HG02885 (cell line): ENCODE measurements at regions not wholly inside any gene's neighbourhood (a gene's known extent, or its start where the extent isn't known, plus 50 kb on each side); places are given as distances from the start of the nearest gene placed in this dataset.
"Not testable (repeated sequence)": the region's sequence is repeated elsewhere in the genome, so short reads cannot be mapped to it uniquely, and the experiment has no call there.

ENCODE experiments used
- ATAC-seq: cut with Tn5 transposase; IDR thresholded peaks from one replicate; pipeline ENCODE4 v1.9.1; 2021; ENCODE audit warnings: mild to moderate bottlenecking; ENCODE audit not compliant: unreplicated experiment, poor library complexity

- ATAC-seq = no peak
Observed at GRCh38 chr3:26763723-26764122, 141.2 kb downstream of the LRRC3B start.

DNA sequence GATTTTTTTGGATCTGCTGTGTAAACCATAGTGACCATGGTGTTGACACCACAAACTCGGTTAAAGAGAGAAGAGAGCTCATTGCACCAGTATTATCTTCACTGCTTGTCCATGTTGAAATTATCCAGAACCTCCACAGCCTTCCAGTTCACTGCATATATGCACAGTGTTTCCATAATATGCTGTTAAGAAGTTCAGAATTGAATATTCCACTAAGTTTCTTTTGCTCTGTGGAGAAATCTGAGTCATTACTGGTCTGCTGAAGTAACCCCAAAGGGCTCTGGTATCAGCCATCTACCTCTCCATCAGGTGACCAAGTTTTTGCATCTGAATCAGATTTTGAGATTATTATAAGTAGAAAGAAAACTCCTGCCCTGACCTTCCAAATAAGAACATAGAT is 143.5 kb downstream of the LRRC3B start:
- ATAC-seq = no peak

DNA sequence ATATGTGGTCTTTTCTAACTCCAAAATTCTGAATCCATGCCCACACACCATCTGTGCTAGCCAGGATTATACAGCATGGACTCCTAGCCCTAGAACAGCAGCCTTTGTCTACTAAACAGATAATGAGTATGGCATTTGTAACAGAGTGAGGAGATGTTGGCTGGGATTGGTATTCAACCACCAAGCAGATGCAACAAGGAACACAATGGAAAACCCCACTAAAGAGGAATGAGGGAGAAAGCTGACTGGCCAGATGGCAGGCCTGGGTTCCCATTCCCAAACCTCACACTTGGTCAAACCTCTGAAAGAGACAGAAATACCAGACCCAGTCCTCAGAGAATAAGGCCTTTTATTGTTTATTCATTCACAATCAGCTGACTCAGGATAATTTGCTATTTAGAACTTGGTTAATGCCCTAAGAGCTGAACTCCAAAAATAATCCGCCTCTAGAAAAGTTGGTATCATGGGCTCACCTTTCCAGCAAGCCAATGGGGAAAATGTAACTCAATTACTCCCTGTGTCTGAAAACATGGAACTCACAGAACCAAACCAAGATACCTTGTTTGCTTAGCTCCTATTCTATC is 145.6 kb downstream of the LRRC3B start:
- no peak for ATAC-seq

- ATAC-seq = no peak
Observed at GRCh38 chr3:26799679-26800317, 177.2 kb downstream of the LRRC3B start.

DNA sequence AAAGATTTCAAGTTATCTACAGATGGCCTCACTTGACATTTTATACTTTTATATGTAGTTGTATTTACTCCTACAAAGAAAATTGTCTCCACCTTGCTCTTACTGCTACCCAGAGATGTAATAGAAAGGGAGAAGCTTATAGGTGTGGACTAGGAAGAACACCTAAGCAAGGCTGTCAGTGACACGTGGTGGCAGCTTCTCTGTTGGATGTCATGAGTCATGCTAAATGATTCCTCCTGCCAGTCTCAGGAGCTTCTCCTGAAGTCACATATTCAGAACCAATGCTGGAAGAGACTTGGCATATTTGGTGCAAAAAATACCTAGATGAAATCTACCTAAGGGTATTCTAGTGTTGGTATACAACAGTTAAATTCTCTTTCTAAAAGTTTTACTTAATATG is 184.7 kb downstream of the LRRC3B start:
- no peak for ATAC-seq

- ATAC-seq = no peak
Observed at GRCh38 chr3:26825454-26825853, 202.9 kb downstream of the LRRC3B start.

DNA sequence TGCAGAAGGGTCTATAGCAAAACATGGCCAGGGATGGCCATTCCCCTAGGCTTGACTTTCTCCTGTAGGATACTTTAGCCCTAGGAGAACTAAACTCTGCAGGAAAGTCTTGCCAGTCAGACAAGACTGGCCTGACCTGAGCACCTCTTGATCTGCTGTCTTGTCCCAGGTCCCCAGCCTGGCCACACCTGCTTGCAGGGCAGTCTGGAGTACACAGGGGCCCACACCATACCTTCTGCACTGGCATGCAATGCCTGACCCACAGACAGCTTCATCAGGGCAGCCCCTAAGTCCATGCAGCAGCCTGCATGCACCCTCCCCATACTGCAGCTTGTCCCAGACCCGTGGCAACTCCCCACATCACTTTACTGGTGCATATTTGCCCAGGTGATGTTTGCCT is 204.6 kb downstream of the LRRC3B start:
- ATAC-seq = no peak

DNA sequence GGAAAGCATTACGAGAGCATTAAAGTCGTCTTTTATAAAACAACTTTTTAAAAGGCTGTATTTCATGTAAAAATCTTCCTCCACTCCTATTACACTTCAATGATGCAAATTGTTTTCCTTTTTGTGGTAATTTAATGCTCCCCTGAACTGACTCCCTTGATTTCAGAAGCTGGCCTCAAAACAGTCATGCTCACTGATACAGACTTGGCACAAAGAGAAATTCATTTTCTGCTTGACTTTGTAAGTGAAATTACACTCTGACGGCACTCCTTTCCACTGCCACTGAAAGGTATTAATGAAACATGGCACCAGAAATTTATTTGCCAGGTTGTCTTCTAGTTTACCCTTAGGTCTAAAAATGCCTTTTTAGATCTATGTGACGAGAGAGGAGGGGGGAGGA is 215.5 kb downstream of the LRRC3B start:
- ATAC-seq = no peak

DNA sequence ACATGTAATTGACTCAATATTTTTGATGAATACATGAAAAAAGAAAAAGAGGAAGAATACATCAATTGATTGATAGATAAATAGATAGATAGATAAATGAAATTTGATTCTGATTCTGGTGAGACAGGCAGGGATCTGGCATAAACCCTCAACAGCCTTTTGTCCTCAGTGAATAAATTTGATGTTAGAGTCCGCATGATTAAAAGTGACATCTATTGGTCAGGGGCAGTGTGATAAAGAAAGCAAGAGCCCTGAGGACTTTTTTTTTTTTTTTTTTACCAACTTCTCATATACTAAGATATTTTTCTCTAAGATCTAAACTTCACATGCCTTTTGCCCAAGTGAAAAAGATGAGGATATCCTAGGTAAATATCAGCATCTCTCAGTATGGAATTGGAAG is 216.4 kb downstream of the LRRC3B start:
- no peak for ATAC-seq

GRCh38 chr3:26840272-26840870 is 217.8 kb downstream of the LRRC3B start:
- no peak for ATAC-seq

GRCh38 chr3:26845194-26845593 is 222.6 kb downstream of the LRRC3B start:
- ATAC-seq = no peak

DNA sequence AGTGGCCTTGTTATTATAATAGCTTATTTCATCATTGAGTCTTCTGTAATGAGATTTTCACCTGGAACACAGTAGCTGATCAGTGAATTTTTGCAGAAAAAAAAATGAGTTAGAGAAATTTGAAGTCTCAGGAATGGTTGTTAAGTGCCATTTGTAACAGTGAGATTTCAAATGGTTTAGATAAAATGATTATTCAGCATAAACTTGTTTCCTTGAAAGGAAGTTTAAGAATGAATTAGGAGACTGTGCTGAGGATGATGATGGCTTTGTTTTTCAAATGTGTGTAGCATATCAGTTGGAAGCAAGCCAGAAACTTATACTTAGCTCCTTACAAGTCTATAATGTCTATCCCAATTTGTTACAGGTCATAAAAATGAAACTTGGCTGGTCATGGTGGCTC is 225.1 kb downstream of the LRRC3B start:
- no peak for ATAC-seq

- ATAC-seq = no peak
Observed at GRCh38 chr3:26894443-26894842, 271.9 kb downstream of the LRRC3B start.

- no peak for ATAC-seq
Observed at GRCh38 chr3:26915208-26915607, 292.6 kb downstream of the LRRC3B start.

DNA sequence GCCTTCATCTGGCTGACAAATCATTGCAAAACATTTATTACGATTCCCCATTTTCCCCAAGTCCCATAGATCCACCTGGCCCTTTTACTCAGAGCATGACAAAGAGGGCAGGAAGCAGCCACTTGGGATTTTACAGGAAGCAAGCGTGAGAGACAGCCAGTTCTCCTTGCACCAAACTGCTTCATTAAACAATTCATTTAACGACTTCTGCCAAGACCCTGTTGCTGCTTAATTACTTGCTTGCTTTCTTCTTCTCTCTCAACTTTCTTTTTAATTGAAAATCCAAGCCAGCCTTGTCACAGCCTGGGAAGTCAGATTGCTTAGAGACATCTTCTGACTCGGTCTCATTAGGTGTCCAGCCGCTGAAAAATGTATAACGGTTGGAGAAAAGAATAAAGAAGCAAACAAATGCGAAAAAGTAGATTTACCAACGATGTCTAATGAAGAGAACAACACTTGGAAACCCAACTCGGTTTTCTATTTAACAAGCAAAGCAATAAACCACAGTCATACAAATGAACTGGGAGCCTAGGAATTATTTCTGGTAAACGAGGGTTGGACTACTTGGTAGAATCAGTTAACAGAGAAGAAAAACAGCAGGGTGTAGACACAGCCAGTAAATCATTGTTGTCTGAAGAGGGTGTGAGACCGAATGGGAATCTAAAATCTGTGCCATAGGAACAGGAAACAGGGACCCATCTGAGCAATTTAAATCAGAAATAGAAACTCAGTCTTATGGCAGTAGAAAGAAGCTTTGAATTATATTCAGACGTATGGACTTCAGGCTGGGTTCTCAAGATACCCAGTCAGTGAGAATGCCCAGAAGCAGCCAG is 298.3 kb downstream of the LRRC3B start:
- no peak for ATAC-seq

DNA sequence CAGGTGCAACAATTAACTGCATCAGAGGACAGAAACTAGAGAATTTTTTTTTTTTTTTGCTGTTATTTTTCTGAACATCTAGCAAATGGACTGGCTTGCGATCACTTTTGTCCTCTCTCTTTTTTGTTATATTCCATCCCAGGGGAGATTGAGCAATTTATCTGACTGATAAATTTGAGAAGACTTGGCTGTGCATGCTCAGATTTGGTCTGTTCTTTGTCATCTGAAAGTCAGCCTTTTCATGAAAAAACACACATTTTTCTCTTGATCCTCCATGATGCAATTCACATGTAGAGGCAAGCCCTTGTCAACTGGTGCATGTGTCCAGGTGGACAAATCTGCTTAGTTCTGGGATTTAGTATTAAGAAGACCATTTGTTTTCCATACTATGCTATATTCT is 309.3 kb downstream of the LRRC3B start:
- ATAC-seq = no peak

GRCh38 chr3:26932752-26933151 is 310.2 kb downstream of the LRRC3B start:
- ATAC-seq = no peak

GRCh38 chr3:26945480-26945879 is 322.9 kb downstream of the LRRC3B start:
- not testable (repeated sequence) for ATAC-seq

GRCh38 chr3:26960382-26960781 is 337.8 kb downstream of the LRRC3B start:
- no peak for ATAC-seq

- peak; percentile 92 for ATAC-seq
Observed at GRCh38 chr3:26962492-26963360, 340.2 kb downstream of the LRRC3B start.
